H9 (cell line): ENCODE measurements at regions not wholly inside any gene's neighbourhood (a gene's known extent, or its start where the extent isn't known, plus 50 kb on each side); places are given as distances from the start of the nearest gene placed in this dataset.

Experiments used
- DNase-seq: peaks from one replicate; pipeline ENCODE4 v3.0.0-alpha.2; 2017
- H2AFZ ChIP-seq: one replicate; pipeline ENCODE4 v1.6.1; 2013; ENCODE audit warnings: mild to moderate bottlenecking, low read length, control low read depth, moderate library complexity
- H2AK5ac ChIP-seq: 2 replicates; pipeline ENCODE4 v1.6.1; 2013; ENCODE audit warnings: low read length, control low read depth, mixed read lengths; ENCODE audit not compliant: insufficient read length
- H2BK120ac ChIP-seq: one replicate; pipeline ENCODE4 v1.6.1; 2013; ENCODE audit warnings: low read depth, mild to moderate bottlenecking, low read length, control low read depth, inconsistent platforms; ENCODE audit not compliant: poor library complexity, severe bottlenecking
- H2BK12ac ChIP-seq: 2 replicates; pipeline ENCODE4 v1.6.1; 2013; ENCODE audit warnings: low read length, control low read depth, mixed read lengths, low read depth; ENCODE audit not compliant: insufficient read length
- H2BK15ac ChIP-seq: 2 replicates; pipeline ENCODE4 v1.6.1; 2013; ENCODE audit warnings: low read depth, low read length, control low read depth
- H2BK20ac ChIP-seq: one replicate; pipeline ENCODE4 v1.6.1; 2013; ENCODE audit warnings: low read depth, mild to moderate bottlenecking, low read length, control low read depth, inconsistent platforms; ENCODE audit not compliant: poor library complexity, severe bottlenecking
- H2BK5ac ChIP-seq: 2 replicates; pipeline ENCODE4 v1.6.1; 2013; ENCODE audit warnings: low read length, control low read depth, mixed read lengths; ENCODE audit not compliant: insufficient read length
- H3K14ac ChIP-seq: 2 replicates; pipeline ENCODE4 v1.6.1; 2013; ENCODE audit warnings: low read length, control low read depth; ENCODE audit not compliant: insufficient read depth
- H3K18ac ChIP-seq: 2 replicates; pipeline ENCODE4 v1.6.1; 2013; ENCODE audit warnings: low read depth, mild to moderate bottlenecking, mixed read lengths, low read length, control low read depth; ENCODE audit not compliant: insufficient read length
- H3K23ac ChIP-seq: 2 replicates; pipeline ENCODE4 v1.6.1; 2013; ENCODE audit warnings: low read length, control low read depth, mixed read lengths, low read depth; ENCODE audit not compliant: insufficient read length
- H3K23me2 ChIP-seq: 2 replicates; pipeline ENCODE4 v1.6.1; 2013; ENCODE audit warnings: low read depth, mild to moderate bottlenecking, mixed read lengths, low read length, control low read depth; ENCODE audit not compliant: insufficient read length, poor library complexity, severe bottlenecking
- H3K27ac ChIP-seq: 2 replicates; pipeline ENCODE4 v1.5.1; 2013; ENCODE audit warnings: low read length, control low read depth, mixed read lengths, low read depth; ENCODE audit not compliant: insufficient read length
- H3K27me3 ChIP-seq: 2 replicates; pipeline ENCODE4 v1.6.1; 2013; ENCODE audit warnings: low read length, control low read depth, inconsistent platforms; ENCODE audit not compliant: insufficient read depth
- H3K4ac ChIP-seq: 2 replicates; pipeline ENCODE4 v1.6.1; 2013; ENCODE audit warnings: low read depth, mild to moderate bottlenecking, control low read depth, inconsistent platforms, low read length, moderate library complexity
- H3K4me1 ChIP-seq: 2 replicates; pipeline ENCODE4 v1.6.1; 2013; ENCODE audit warnings: low read length, control low read depth, inconsistent platforms; ENCODE audit not compliant: insufficient read depth
- H3K4me2 ChIP-seq: 2 replicates; pipeline ENCODE4 v1.6.1; 2013; ENCODE audit warnings: low read length, control low read depth, mixed read lengths; ENCODE audit not compliant: insufficient read length, insufficient read depth
- H3K56ac ChIP-seq: 2 replicates; pipeline ENCODE4 v1.6.1; 2013; ENCODE audit warnings: low read depth, mild to moderate bottlenecking, mixed read lengths, low read length, control low read depth; ENCODE audit not compliant: insufficient read length
- H3K79me1 ChIP-seq: 2 replicates; pipeline ENCODE4 v1.6.1; 2013; ENCODE audit warnings: low read depth, mild to moderate bottlenecking, moderate library complexity, low read length, control low read depth, inconsistent platforms; ENCODE audit not compliant: insufficient read depth, poor library complexity, severe bottlenecking
- H3K79me2 ChIP-seq: 2 replicates; pipeline ENCODE4 v1.6.1; 2013; ENCODE audit warnings: low read length, control low read depth, inconsistent platforms; ENCODE audit not compliant: insufficient read depth
- H3K9ac ChIP-seq: 2 replicates; pipeline ENCODE4 v1.6.1; 2013; ENCODE audit warnings: low read length, control low read depth, mixed read lengths; ENCODE audit not compliant: insufficient read length; ENCODE audit errors: extremely low read depth
- H3K9me3 ChIP-seq: one replicate; pipeline ENCODE4 v1.6.1; 2013; ENCODE audit warnings: low read depth, low read length, inconsistent platforms; ENCODE audit not compliant: control insufficient read depth
- H3T11ph ChIP-seq: one replicate; pipeline ENCODE4 v1.6.1; 2013; ENCODE audit warnings: mild to moderate bottlenecking, low read length, control low read depth, inconsistent platforms
- H4K20me1 ChIP-seq: one replicate; pipeline ENCODE4 v1.6.1; 2013; ENCODE audit not compliant: control insufficient read depth, insufficient read length, insufficient read depth
- H4K5ac ChIP-seq: 2 replicates; pipeline ENCODE4 v1.6.1; 2013; ENCODE audit warnings: low read depth, mild to moderate bottlenecking, mixed read lengths, low read length, control low read depth; ENCODE audit not compliant: insufficient read length
- H4K8ac ChIP-seq: replicated peaks from 2 replicates; pipeline ENCODE4 v1.6.1; 2013; ENCODE audit warnings: low read length, control low read depth, mixed read lengths, low read depth; ENCODE audit not compliant: insufficient read length
- H4K91ac ChIP-seq: 2 replicates; pipeline ENCODE4 v1.6.1; 2013; ENCODE audit warnings: low read depth, mild to moderate bottlenecking, moderate library complexity, mixed read lengths, low read length, control low read depth; ENCODE audit not compliant: insufficient read length
- H3K27ac Mint-ChIP-seq, 3 experiments: 2 replicates in 2 of 3; 3 replicates in 1 of 3; pipeline ENCODE4 v1.8.0; 2020 to 2021; ENCODE audit warnings: mixed read lengths in 3 of 3, mild to moderate bottlenecking in 1 of 3, moderate library complexity in 1 of 3
- H3K27me3 Mint-ChIP-seq: 2 replicates; pipeline ENCODE4 v1.8.0; 2021; ENCODE audit warnings: low read depth, mild to moderate bottlenecking, moderate library complexity, mixed read lengths
- H3K36me3 Mint-ChIP-seq, 3 experiments: 2 replicates in 2 of 3; 3 replicates in 1 of 3; pipeline ENCODE4 v1.8.0; 2020 to 2021; ENCODE audit warnings: low read depth in 3 of 3, mixed read lengths in 3 of 3; ENCODE audit not compliant: insufficient read depth in 1 of 3
- H3K4me1 Mint-ChIP-seq, 2 experiments: 2 replicates each; pipeline ENCODE4 v1.8.0; 2020; ENCODE audit warnings: mixed read lengths in 2 of 2
- H3K4me3 Mint-ChIP-seq, 2 experiments: 2 replicates in 1 of 2; 3 replicates in 1 of 2; pipeline ENCODE4 v1.8.0; 2020 to 2021; ENCODE audit warnings: mild to moderate bottlenecking in 2 of 2, mixed read lengths in 2 of 2, moderate library complexity in 1 of 2
- H3K9me3 Mint-ChIP-seq, 2 experiments: 2 replicates in 1 of 2; 3 replicates in 1 of 2; pipeline ENCODE4 v1.8.0; 2020; ENCODE audit warnings: mild to moderate bottlenecking in 2 of 2, mixed read lengths in 2 of 2, moderate library complexity in 1 of 2
- CTCF ChIP-seq: fragments of 200-600 bp; sonication (generic); conservative IDR thresholded peaks from 3 replicates; pipeline ENCODE4 v1.8.0; 2021; ENCODE audit warnings: antibody characterized with exemption, mild to moderate bottlenecking
- WGBS: extraction: QIAGEN DNeasy Blood & Tissue Kit; methylation state at CpG from one replicate; pipeline ENCODE4 v1.1.7; 2013; ENCODE audit warnings: missing lambda C conversion rate, low lambda C conversion rate, mixed read lengths; ENCODE audit not compliant: insufficient read length; ENCODE audit errors: extremely low coverage; 5-methylcytosine and 5-hydroxymethylcytosine counted together

GRCh38 chr4:113846433-113846832 lies 84.9 kb upstream of the CAMK2D start:
- TF ChIP-seq CTCF: no peak
- Histone ChIP-seq H2BK120ac (no peak overlapping the region), H4K5ac (no peak overlapping the region), H3T11ph (no peak overlapping the region), H3K4me2 (no peak overlapping the region), H3K9ac (no peak overlapping the region), H2AFZ (no peak overlapping the region), H4K8ac (no peak overlapping the region), H3K18ac (no peak overlapping the region), H3K27me3 (no peaks in the 10 kb centered on the region), H2AK5ac (no peak overlapping the region), H3K56ac (no peak overlapping the region), H3K14ac (no peak overlapping the region), H3K27ac (no peak overlapping the region), H4K20me1 (no peaks in the 10 kb centered on the region), H3K9me3 (no peaks in the 10 kb centered on the region), H3K23me2 (no peaks in the 10 kb centered on the region), H3K23ac (no peak overlapping the region), H2BK5ac (no peak overlapping the region), H3K79me1 (no peaks in the 10 kb centered on the region), H3K4ac (no peak overlapping the region), H2BK12ac (no peak overlapping the region), H3K79me2 (no peaks in the 10 kb centered on the region; the same call in 1 of the 2 replicates), H2BK15ac (no peak overlapping the region), H2BK20ac (no peak overlapping the region), H4K91ac (no peak overlapping the region), H3K4me1 (no peaks in the 10 kb centered on the region)
- Mint-ChIP-seq H3K4me1 (no peaks in the 10 kb centered on the region), H3K27me3 (no peaks in the 10 kb centered on the region), H3K36me3 (peaks cover 0 to 5% (median 2%) of the 10 kb centered on the region in 3 experiments; a peak in 3 of 7 replicates), H3K9me3 (peaks cover 0 to 5% of the 10 kb centered on the region in 2 experiments; a peak in 1 of 5 replicates), H3K27ac (no peak overlapping the region), H3K4me3 (no peak overlapping the region)
- no peak for DNase-seq
- WGBS: no CpG with 5 or more reads among the region's 4 CpGs
